Small intestine (tissue), 7 donors: ENCODE measurements at regions not wholly inside any gene's neighbourhood (a gene's known extent, or its start where the extent isn't known, plus 50 kb on each side); places are given as distances from the start of the nearest gene placed in this dataset.

Experiments used
- DNase-seq, 2 donors: peaks; one replicate each; pipeline versions ENCODE4 v3.0.0 to v3.0.0-alpha.2; 2013
- FAIRE-seq: peaks from 2 replicates; lab custom pipeline; 2012; peaks lifted over from hg19 to GRCh38; lab: Jason Lieb, UNC
- H3K27ac ChIP-seq, 3 donors: one replicate each; pipeline ENCODE4 v1.5.1; 2013; ENCODE audit warnings: low read length in 2 of 3, mild to moderate bottlenecking in 2 of 3, control low read depth in 1 of 3, inconsistent platforms in 1 of 3, low read depth in 1 of 3, moderate library complexity in 1 of 3
- H3K27me3 ChIP-seq, 3 donors: one replicate each; pipeline ENCODE4 v1.6.1; 2013; ENCODE audit warnings: low read length in 3 of 3, inconsistent platforms in 1 of 3; ENCODE audit not compliant: control insufficient read depth in 3 of 3, insufficient read depth in 3 of 3
- H3K36me3 ChIP-seq, 3 donors: one replicate each; pipeline ENCODE4 v1.6.1; 2013; ENCODE audit warnings: low read length in 3 of 3, inconsistent platforms in 1 of 3, low read depth in 1 of 3, mild to moderate bottlenecking in 1 of 3, moderate library complexity in 1 of 3; ENCODE audit not compliant: control insufficient read depth in 3 of 3, insufficient read depth in 2 of 3
- H3K4me1 ChIP-seq, 3 donors: one replicate each; pipeline ENCODE4 v1.6.1; 2013; ENCODE audit warnings: low read length in 2 of 3, inconsistent platforms in 1 of 3, low read depth in 1 of 3, mild to moderate bottlenecking in 1 of 3, moderate library complexity in 1 of 3; ENCODE audit not compliant: control insufficient read depth in 3 of 3, insufficient read depth in 2 of 3
- H3K4me3 ChIP-seq, 3 donors: one replicate each; pipeline ENCODE4 v1.5.1; 2013; ENCODE audit warnings: low read length in 3 of 3, control low read depth in 1 of 3, inconsistent platforms in 1 of 3, low read depth in 1 of 3, mild to moderate bottlenecking in 1 of 3, moderate library complexity in 1 of 3
- H3K9me3 ChIP-seq, 2 donors: one replicate each; pipeline ENCODE4 v1.6.1; 2013; ENCODE audit warnings: low read depth in 1 of 2, low read length in 1 of 2; ENCODE audit not compliant: control insufficient read depth in 2 of 2, insufficient read depth in 1 of 2
- WGBS, 3 donors: extraction: QIAGEN DNeasy Blood & Tissue Kit; methylation state at CpG; one replicate each; pipeline ENCODE4 v1.1.7; 2013; 5-methylcytosine and 5-hydroxymethylcytosine counted together
- donor health status: healthy with polysubstance abuse.
- donor health status: control.
- donor health status: control.
- donor health status: Bipolar disorder and iron deficiency.
- donor health status: healthy.

- H3K9me3 ChIP-seq: peaks cover 0 to 5% of the 10 kb centered on the region in 2 donors
- no peaks in the 10 kb centered on the region for H3K27me3 ChIP-seq
- H3K4me3 ChIP-seq: no peak overlapping the region
- no peaks in the 10 kb centered on the region for H3K4me1 ChIP-seq
- no peak overlapping the region for H3K27ac ChIP-seq
- FAIRE-seq: no peak
- H3K36me3 ChIP-seq: no peaks in the 10 kb centered on the region
- no peak for DNase-seq
- 73 to 84% (median 82%) methylated on average over 7 of the region's 7 CpGs for WGBS, 3 donors
These were observed 619.9 kb downstream of the TBC1D22A start for GRCh38 chr22:47382164-47382890.

GRCh38 chr22:47381240-47381639, 618.8 kb downstream of the TBC1D22A start:
- peaks cover 0 to 2% of the 10 kb centered on the region in 2 donors for H3K9me3 ChIP-seq
- H3K4me3 ChIP-seq: no peak overlapping the region
- no peaks in the 10 kb centered on the region for H3K4me1 ChIP-seq
- no peak overlapping the region for H3K27ac ChIP-seq
- FAIRE-seq (no peak), DNase-seq (no peak)
- H3K27me3 ChIP-seq: no peaks in the 10 kb centered on the region
- WGBS, 3 donors: 83 to 87% (median 83%) methylated on average over 8 to 13 of the region's 14 CpGs
- H3K36me3 ChIP-seq: no peaks in the 10 kb centered on the region

GRCh38 chr22:47380692-47381091, 618.2 kb downstream of the TBC1D22A start:
- Histone ChIP-seq H3K36me3 (no peaks in the 10 kb centered on the region), H3K27me3 (no peaks in the 10 kb centered on the region), H3K4me1 (no peaks in the 10 kb centered on the region), H3K27ac (no peak overlapping the region), H3K4me3 (no peak overlapping the region), H3K9me3 (peaks cover 0 to 2% of the 10 kb centered on the region in 2 donors)
- no peak for DNase-seq
- 78 to 82% (median 82%) methylated on average over 5 of the region's 5 CpGs for WGBS, 3 donors
- no peak for FAIRE-seq

GRCh38 chr22:47379037-47379436, 616.6 kb downstream of the TBC1D22A start:
- DNase-seq (no peak), FAIRE-seq (no peak)
- Histone ChIP-seq H3K9me3 (no peaks in the 10 kb centered on the region), H3K27ac (no peak overlapping the region), H3K4me1 (no peaks in the 10 kb centered on the region), H3K27me3 (no peaks in the 10 kb centered on the region), H3K36me3 (no peaks in the 10 kb centered on the region), H3K4me3 (no peak overlapping the region)
- 84 to 93% (median 91%) methylated on average over 8 to 29 of the region's 37 CpGs for WGBS, 3 donors

GRCh38 chr22:47377926-47378560, 615.6 kb downstream of the TBC1D22A start:
- no peaks in the 10 kb centered on the region for H3K9me3 ChIP-seq
- H3K4me3 ChIP-seq: no peak overlapping the region
- FAIRE-seq: no peak
- 63 to 71% (median 67%) methylated on average over 5 of the region's 5 CpGs for WGBS, 3 donors
- no peaks in the 10 kb centered on the region for H3K36me3 ChIP-seq
- H3K27me3 ChIP-seq: no peaks in the 10 kb centered on the region
- no peaks in the 10 kb centered on the region for H3K4me1 ChIP-seq
- H3K27ac ChIP-seq: no peak overlapping the region
- no peak for DNase-seq

- Histone ChIP-seq H3K4me3 (no peak overlapping the region), H3K27me3 (no peaks in the 10 kb centered on the region), H3K9me3 (no peaks in the 10 kb centered on the region), H3K4me1 (no peaks in the 10 kb centered on the region), H3K27ac (no peak overlapping the region), H3K36me3 (no peaks in the 10 kb centered on the region)
- DNase-seq (no peak), FAIRE-seq (no peak)
- 61 to 65% (median 63%) methylated on average over 11 of the region's 11 CpGs for WGBS, 3 donors
These were observed 614.6 kb downstream of the TBC1D22A start for GRCh38 chr22:47376901-47377505.

GRCh38 chr22:47376322-47376700, 613.9 kb downstream of the TBC1D22A start:
- DNase-seq (no peak), FAIRE-seq (no peak)
- 83 to 93% (median 91%) methylated on average over 7 of the region's 7 CpGs for WGBS, 3 donors
- H3K4me3 ChIP-seq: no peak overlapping the region
- no peaks in the 10 kb centered on the region for H3K36me3 ChIP-seq
- peaks cover 0 to 2% of the 10 kb centered on the region in 2 donors for H3K9me3 ChIP-seq
- H3K27ac ChIP-seq: no peak overlapping the region
- no peaks in the 10 kb centered on the region for H3K4me1 ChIP-seq
- no peaks in the 10 kb centered on the region for H3K27me3 ChIP-seq

- H3K27ac ChIP-seq: no peak overlapping the region
- WGBS, 3 donors: 68 to 78% (median 76%) methylated on average over 24 to 25 of the region's 25 CpGs
- H3K27me3 ChIP-seq: no peaks in the 10 kb centered on the region
- H3K9me3 ChIP-seq: peaks cover 0 to 3% of the 10 kb centered on the region in 2 donors
- no peaks in the 10 kb centered on the region for H3K36me3 ChIP-seq
- no peak overlapping the region for H3K4me3 ChIP-seq
- no peak for FAIRE-seq
- H3K4me1 ChIP-seq: no peaks in the 10 kb centered on the region
- DNase-seq: no peak
These were observed 613.3 kb downstream of the TBC1D22A start for GRCh38 chr22:47375621-47376321.
